ENCODE measurements at regions not wholly inside any gene's neighbourhood (a gene's known extent, or its start where the extent isn't known, plus 50 kb on each side); places are given as distances from the start of the nearest gene placed in this dataset.

DNA sequence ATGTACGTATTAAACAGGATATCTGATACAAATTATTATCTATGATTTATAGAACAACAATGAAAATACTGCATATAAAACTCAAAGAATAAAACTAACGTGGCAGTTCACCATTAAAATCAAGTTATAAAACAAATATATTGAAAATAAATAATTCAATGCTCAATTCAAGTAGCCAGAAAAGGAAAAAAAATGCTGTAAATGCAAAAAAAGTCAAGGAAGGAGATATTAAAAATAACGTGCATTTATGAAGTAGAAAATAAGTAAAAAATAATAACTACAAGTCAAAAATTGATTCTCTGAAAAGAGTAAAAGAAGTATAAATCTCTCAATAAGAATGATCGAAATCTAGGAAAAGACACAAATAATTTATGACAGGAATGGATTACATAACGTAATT is 460.5 kb upstream of the CD180 start:
- TF ChIP-seq ZNF416 (CRISPR knock-in tag; IDR thresholded peaks at IDR 0.05) (no peak), ZBTB21 (CRISPR knock-in tag; IDR thresholded peaks at IDR 0.05; ENCODE audit: borderline replicate concordance) (no peak), FOXP1 (CRISPR knock-in tag; IDR thresholded peaks at IDR 0.05; ENCODE audit: borderline replicate concordance) (no peak), ELF4 (CRISPR knock-in tag; IDR thresholded peaks at IDR 0.05; ENCODE audit: low read depth) (no peak)
- TF ChIP-seq, protein P1, sequence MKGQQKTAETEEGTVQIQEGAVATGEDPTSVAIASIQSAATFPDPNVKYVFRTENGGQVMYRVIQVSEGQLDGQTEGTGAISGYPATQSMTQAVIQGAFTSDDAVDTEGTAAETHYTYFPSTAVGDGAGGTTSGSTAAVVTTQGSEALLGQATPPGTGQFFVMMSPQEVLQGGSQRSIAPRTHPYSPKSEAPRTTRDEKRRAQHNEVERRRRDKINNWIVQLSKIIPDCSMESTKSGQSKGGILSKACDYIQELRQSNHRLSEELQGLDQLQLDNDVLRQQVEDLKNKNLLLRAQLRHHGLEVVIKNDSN (CRISPR knock-in tag; IDR thresholded peaks at IDR 0.05), result no peak
- TF ChIP-seq, protein P2, sequence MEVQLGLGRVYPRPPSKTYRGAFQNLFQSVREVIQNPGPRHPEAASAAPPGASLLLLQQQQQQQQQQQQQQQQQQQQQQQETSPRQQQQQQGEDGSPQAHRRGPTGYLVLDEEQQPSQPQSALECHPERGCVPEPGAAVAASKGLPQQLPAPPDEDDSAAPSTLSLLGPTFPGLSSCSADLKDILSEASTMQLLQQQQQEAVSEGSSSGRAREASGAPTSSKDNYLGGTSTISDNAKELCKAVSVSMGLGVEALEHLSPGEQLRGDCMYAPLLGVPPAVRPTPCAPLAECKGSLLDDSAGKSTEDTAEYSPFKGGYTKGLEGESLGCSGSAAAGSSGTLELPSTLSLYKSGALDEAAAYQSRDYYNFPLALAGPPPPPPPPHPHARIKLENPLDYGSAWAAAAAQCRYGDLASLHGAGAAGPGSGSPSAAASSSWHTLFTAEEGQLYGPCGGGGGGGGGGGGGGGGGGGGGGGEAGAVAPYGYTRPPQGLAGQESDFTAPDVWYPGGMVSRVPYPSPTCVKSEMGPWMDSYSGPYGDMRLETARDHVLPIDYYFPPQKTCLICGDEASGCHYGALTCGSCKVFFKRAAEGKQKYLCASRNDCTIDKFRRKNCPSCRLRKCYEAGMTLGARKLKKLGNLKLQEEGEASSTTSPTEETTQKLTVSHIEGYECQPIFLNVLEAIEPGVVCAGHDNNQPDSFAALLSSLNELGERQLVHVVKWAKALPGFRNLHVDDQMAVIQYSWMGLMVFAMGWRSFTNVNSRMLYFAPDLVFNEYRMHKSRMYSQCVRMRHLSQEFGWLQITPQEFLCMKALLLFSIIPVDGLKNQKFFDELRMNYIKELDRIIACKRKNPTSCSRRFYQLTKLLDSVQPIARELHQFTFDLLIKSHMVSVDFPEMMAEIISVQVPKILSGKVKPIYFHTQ (CRISPR knock-in tag; IDR thresholded peaks at IDR 0.05), result no peak
- Mint-ChIP-seq H3K36me3 (no peaks in the 10 kb centered on the region), H3K4me1 (peaks cover 12% of the 10 kb centered on the region), H3K27me3 (ENCODE audit: low read depth) (no peaks in the 10 kb centered on the region), H3K27ac (no peak overlapping the region), H3K4me3 (no peak overlapping the region), H3K9me3 (peaks cover 6% of the 10 kb centered on the region)
- CTCF ChIA-PET, result no interaction called here
- POLR2A ChIA-PET, result no interaction called here
- ATAC-seq (no peak), DNase-seq (ENCODE audit: low spot score) (no peak)

DNA sequence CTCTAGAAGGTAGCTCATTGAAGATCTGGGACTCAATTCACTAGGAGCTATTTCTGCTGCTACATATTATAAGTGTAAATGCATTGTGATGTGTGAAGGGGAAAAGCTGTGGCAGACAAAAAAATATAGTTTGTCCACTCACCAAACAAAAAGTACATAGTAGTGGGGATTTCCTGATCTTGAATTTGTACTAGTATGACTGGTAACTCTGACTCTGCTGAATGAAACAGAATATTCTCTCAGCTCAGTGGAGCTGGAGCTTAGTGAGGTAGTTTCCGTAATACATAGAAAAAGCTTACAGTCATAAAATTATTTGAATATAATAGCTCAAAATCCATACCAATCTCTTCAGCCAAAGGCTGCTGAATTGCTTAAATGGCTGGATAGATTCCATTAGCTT is 455.6 kb upstream of the CD180 start:
- H3K27ac Mint-ChIP-seq, result no peak overlapping the region
- ATAC-seq (no peak), DNase-seq (ENCODE audit: low spot score) (no peak)
- no peaks in the 10 kb centered on the region for H3K36me3 Mint-ChIP-seq
- TF ChIP-seq, protein P3, sequence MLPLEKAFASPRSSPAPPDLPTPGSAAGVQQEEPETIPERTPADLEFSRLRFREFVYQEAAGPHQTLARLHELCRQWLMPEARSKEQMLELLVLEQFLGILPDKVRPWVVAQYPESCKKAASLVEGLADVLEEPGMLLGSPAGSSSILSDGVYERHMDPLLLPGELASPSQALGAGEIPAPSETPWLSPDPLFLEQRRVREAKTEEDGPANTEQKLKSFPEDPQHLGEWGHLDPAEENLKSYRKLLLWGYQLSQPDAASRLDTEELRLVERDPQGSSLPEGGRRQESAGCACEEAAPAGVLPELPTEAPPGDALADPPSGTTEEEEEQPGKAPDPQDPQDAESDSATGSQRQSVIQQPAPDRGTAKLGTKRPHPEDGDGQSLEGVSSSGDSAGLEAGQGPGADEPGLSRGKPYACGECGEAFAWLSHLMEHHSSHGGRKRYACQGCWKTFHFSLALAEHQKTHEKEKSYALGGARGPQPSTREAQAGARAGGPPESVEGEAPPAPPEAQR (CRISPR knock-in tag; IDR thresholded peaks at IDR 0.05), result no peak
- TF ChIP-seq, protein P4, sequence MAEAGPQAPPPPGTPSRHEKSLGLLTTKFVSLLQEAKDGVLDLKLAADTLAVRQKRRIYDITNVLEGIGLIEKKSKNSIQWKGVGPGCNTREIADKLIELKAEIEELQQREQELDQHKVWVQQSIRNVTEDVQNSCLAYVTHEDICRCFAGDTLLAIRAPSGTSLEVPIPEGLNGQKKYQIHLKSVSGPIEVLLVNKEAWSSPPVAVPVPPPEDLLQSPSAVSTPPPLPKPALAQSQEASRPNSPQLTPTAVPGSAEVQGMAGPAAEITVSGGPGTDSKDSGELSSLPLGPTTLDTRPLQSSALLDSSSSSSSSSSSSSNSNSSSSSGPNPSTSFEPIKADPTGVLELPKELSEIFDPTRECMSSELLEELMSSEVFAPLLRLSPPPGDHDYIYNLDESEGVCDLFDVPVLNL (CRISPR knock-in tag; IDR thresholded peaks at IDR 0.05; ENCODE audit: borderline replicate concordance, low read depth), result no peak
- no peak for TF ChIP-seq PRRX2 (CRISPR knock-in tag; IDR thresholded peaks at IDR 0.05)
- TF ChIP-seq RORB (CRISPR knock-in tag; IDR thresholded peaks at IDR 0.05), result no peak
- TF ChIP-seq ZNF121 (CRISPR knock-in tag; IDR thresholded peaks at IDR 0.05), result no peak
- TF ChIP-seq TEAD1 (CRISPR knock-in tag; IDR thresholded peaks at IDR 0.05), result no peak
- TF ChIP-seq, protein P5, sequence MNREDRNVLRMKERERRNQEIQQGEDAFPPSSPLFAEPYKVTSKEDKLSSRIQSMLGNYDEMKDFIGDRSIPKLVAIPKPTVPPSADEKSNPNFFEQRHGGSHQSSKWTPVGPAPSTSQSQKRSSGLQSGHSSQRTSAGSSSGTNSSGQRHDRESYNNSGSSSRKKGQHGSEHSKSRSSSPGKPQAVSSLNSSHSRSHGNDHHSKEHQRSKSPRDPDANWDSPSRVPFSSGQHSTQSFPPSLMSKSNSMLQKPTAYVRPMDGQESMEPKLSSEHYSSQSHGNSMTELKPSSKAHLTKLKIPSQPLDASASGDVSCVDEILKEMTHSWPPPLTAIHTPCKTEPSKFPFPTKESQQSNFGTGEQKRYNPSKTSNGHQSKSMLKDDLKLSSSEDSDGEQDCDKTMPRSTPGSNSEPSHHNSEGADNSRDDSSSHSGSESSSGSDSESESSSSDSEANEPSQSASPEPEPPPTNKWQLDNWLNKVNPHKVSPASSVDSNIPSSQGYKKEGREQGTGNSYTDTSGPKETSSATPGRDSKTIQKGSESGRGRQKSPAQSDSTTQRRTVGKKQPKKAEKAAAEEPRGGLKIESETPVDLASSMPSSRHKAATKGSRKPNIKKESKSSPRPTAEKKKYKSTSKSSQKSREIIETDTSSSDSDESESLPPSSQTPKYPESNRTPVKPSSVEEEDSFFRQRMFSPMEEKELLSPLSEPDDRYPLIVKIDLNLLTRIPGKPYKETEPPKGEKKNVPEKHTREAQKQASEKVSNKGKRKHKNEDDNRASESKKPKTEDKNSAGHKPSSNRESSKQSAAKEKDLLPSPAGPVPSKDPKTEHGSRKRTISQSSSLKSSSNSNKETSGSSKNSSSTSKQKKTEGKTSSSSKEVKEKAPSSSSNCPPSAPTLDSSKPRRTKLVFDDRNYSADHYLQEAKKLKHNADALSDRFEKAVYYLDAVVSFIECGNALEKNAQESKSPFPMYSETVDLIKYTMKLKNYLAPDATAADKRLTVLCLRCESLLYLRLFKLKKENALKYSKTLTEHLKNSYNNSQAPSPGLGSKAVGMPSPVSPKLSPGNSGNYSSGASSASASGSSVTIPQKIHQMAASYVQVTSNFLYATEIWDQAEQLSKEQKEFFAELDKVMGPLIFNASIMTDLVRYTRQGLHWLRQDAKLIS (CRISPR knock-in tag; IDR thresholded peaks at IDR 0.05; ENCODE audit: borderline replicate concordance), result no peak
- TF ChIP-seq NR1H2 (CRISPR knock-in tag; IDR thresholded peaks at IDR 0.05), result no peak
- TF ChIP-seq, protein P1 (CRISPR knock-in tag; IDR thresholded peaks at IDR 0.05), result no peak
- H3K9me3 Mint-ChIP-seq, result no peaks in the 10 kb centered on the region
- H3K27me3 Mint-ChIP-seq (ENCODE audit: low read depth), result no peaks in the 10 kb centered on the region
- peaks cover 13% of the 10 kb centered on the region for H3K4me1 Mint-ChIP-seq
- ChIA-PET POLR2A (no interaction called here), CTCF (interaction anchor here (0.9 kb wide), 1 partner anchor 406 kb away, joined by 3 read pairs; no protein-coding TSS in a partner anchor)
- H3K4me3 Mint-ChIP-seq, result no peak overlapping the region

Measured in WTC11 (cell line).